T-helper 9 cell (primary cell): ENCODE measurements at regions not wholly inside any gene's neighbourhood (a gene's known extent, or its start where the extent isn't known, plus 50 kb on each side); places are given as distances from the start of the nearest gene placed in this dataset.

Source experiments
- DNase-seq: peaks from one replicate; pipeline ENCODE4 v3.0.0-alpha.2; 2020

GRCh38 chr13:103272770-103273169, 206.6 kb upstream of the SLC10A2 start:
- DNase-seq, result no peak

GRCh38 chr13:103263448-103263847, 197.2 kb upstream of the SLC10A2 start:
- DNase-seq, result no peak

- no peak for DNase-seq
Measured at GRCh38 chr13:103255587-103256301, 189.5 kb upstream of the SLC10A2 start.

- no peak for DNase-seq
Measured at GRCh38 chr13:103250071-103250470, 183.9 kb upstream of the SLC10A2 start.

GRCh38 chr13:103246581-103247200, 180.5 kb upstream of the SLC10A2 start:
- no peak for DNase-seq

- DNase-seq, result no peak
Measured at GRCh38 chr13:103243495-103243894, 177.3 kb upstream of the SLC10A2 start.

GRCh38 chr13:103238441-103238840, 172.2 kb upstream of the SLC10A2 start:
- DNase-seq, result no peak

- DNase-seq, result no peak
Measured at GRCh38 chr13:103236213-103236612, 170.0 kb upstream of the SLC10A2 start.

GRCh38 chr13:103229674-103230073, 163.5 kb upstream of the SLC10A2 start:
- DNase-seq, result no peak

GRCh38 chr13:103224804-103225203, 158.6 kb upstream of the SLC10A2 start:
- no peak for DNase-seq

- no peak for DNase-seq
Measured at GRCh38 chr13:103222683-103223082, 156.5 kb upstream of the SLC10A2 start.

- no peak for DNase-seq
Measured at GRCh38 chr13:103218253-103218652, 152.0 kb upstream of the SLC10A2 start.

- DNase-seq, result no peak
Measured at GRCh38 chr13:103213152-103213551, 146.9 kb upstream of the SLC10A2 start.

GRCh38 chr13:103210348-103210747, 144.1 kb upstream of the SLC10A2 start:
- no peak for DNase-seq

- DNase-seq, result no peak
Measured at GRCh38 chr13:103203735-103204330, 137.6 kb upstream of the SLC10A2 start.

- no peak for DNase-seq
Measured at GRCh38 chr13:103200118-103200885, 134.1 kb upstream of the SLC10A2 start.

GRCh38 chr13:103199380-103200088, 133.3 kb upstream of the SLC10A2 start:
- no peak for DNase-seq

- no peak for DNase-seq
Measured at GRCh38 chr13:103196356-103196755, 130.1 kb upstream of the SLC10A2 start.

GRCh38 chr13:103195762-103196161, 129.5 kb upstream of the SLC10A2 start:
- DNase-seq, result no peak

GRCh38 chr13:103194871-103195270, 128.7 kb upstream of the SLC10A2 start:
- DNase-seq, result no peak

- DNase-seq, result no peak
Measured at GRCh38 chr13:103192511-103193135, 126.4 kb upstream of the SLC10A2 start.

GRCh38 chr13:103190841-103191240, 124.6 kb upstream of the SLC10A2 start:
- DNase-seq, result no peak
